ENCODE measurements at regions not wholly inside any gene's neighbourhood (a gene's known extent, or its start where the extent isn't known, plus 50 kb on each side); places are given as distances from the start of the nearest gene placed in this dataset.

- TF ChIP-seq GATA2 (IDR thresholded peaks at IDR 0.05; ENCODE audit: low read depth, low read length) (no peak), GATA3 (IDR thresholded peaks at IDR 0.05; ENCODE audit: low read depth, low read length) (no peak)
Observed at GRCh38 chr9:129281506-129282145, 103.6 kb upstream of the IER5L start.

All from SH-SY5Y (cell line).